HCT116 (cell line): ENCODE measurements at regions not wholly inside any gene's neighbourhood (a gene's known extent, or its start where the extent isn't known, plus 50 kb on each side); places are given as distances from the start of the nearest gene placed in this dataset.

ENCODE experiments used
- ATAC-seq: fragments of 200-7000 bp; cut with Tn5 transposase; 2 replicates; pipeline ENCODE4 v1.9.1; 2020; ENCODE audit warnings: mild to moderate bottlenecking, moderate library complexity
- BruUV-seq: library from RNA; stranded (reverse); fragments of 400-500 nt; replicated peaks from 2 replicates; lab custom pipeline; 2021; lab: Mats Ljungman, UMichigan
- CTCF ChIA-PET: fragments of 300-600 bp; sonication (Branson Sonifier 250); formaldehyde crosslinking; loops from one replicate; lab custom pipeline; 2021; ENCODE audit warnings: antibody characterized with exemption; lab: Charles Lee
- POLR2A ChIA-PET: fragments of 300-600, 350-600 bp; sonication (Branson Sonifier 250); formaldehyde crosslinking; loops from one replicate; lab custom pipeline; 2021; ENCODE audit warnings: antibody characterized with exemption; lab: Charles Lee
- RAD21 ChIA-PET, 2 experiments: fragments of 300-600 bp; sonication (Branson Sonifier 250); formaldehyde crosslinking; loops; one replicate each; lab custom pipeline; 2023; ENCODE audit warnings: low total read pairs in 2 of 2; ENCODE audit not compliant: uncharacterized antibody in 2 of 2, unreplicated experiment in 2 of 2, low non-redundant PET in 1 of 2; lab: Charles Lee
- DNase-seq: peaks from one replicate; pipeline ENCODE4 v3.0.0-alpha.2; 2010; ENCODE audit warnings: low read depth, low spot score
- H2AFZ ChIP-seq: fragments of 200-600 bp; shearing (Covaris generic), sonication (generic); 2 replicates; pipeline ENCODE4 v1.6.1; 2017; ENCODE audit warnings: low read depth, mixed run types, mixed read lengths, antibody characterized with exemption, low read length; ENCODE audit not compliant: poor library complexity, severe bottlenecking
- H3K27ac ChIP-seq: 2 replicates; pipeline ENCODE4 v1.5.1; 2012; ENCODE audit warnings: low read depth, low read length
- H3K27me3 ChIP-seq: fragments of 200-600 bp; sonication (generic); 2 replicates; pipeline ENCODE4 v1.6.1; 2016; ENCODE audit warnings: mixed run types, low read length, mixed read lengths; ENCODE audit not compliant: insufficient read depth
- H3K36me3 ChIP-seq, 2 experiments: fragments of 200-500 bp in 1 of 2; fragments of 200-600 bp in 1 of 2; sonication (Bioruptor generic) in 1 of 2; sonication (generic) in 1 of 2; 2 replicates each; pipeline versions ENCODE4 v1.5.1 to v1.6.1; 2014 to 2016; ENCODE audit warnings: low read length in 2 of 2, inconsistent platforms in 1 of 2, mixed read lengths in 1 of 2, mixed run types in 1 of 2; ENCODE audit not compliant: insufficient read depth in 2 of 2, control insufficient read depth in 1 of 2
- H3K4me1 ChIP-seq, 2 experiments: fragments of 200-600 bp in 1 of 2; sonication (generic) in 1 of 2; 2 replicates each; pipeline versions ENCODE4 v1.5.1 to v1.6.1; 2012 to 2017; ENCODE audit warnings: low read length in 2 of 2, inconsistent platforms in 1 of 2, mild to moderate bottlenecking in 1 of 2, mixed read lengths in 1 of 2, mixed run types in 1 of 2, moderate library complexity in 1 of 2; ENCODE audit not compliant: insufficient read depth in 2 of 2, control insufficient read depth in 1 of 2
- H3K4me2 ChIP-seq: fragments of 200-600 bp; sonication (generic); 2 replicates; pipeline ENCODE4 v1.6.1; 2017; ENCODE audit warnings: mixed run types, low read length, mixed read lengths
- H3K4me3 ChIP-seq, 2 experiments: fragments of 200-600 bp in 1 of 2; sonication (generic) in 1 of 2; replicated peaks in 1 of 2; 2 replicates each; pipeline ENCODE4 v1.5.1; 2011 to 2016; ENCODE audit warnings: low read length in 2 of 2, control low read depth in 1 of 2, low read depth in 1 of 2, mild to moderate bottlenecking in 1 of 2, mixed read lengths in 1 of 2, mixed run types in 1 of 2
- H3K79me2 ChIP-seq: fragments of 200-600 bp; sonication (generic); 2 replicates; pipeline ENCODE4 v1.6.1; 2017; ENCODE audit warnings: mild to moderate bottlenecking, mixed run types, low read length, moderate library complexity, mixed read lengths; ENCODE audit not compliant: insufficient read depth
- H3K9ac ChIP-seq: fragments of 200-600 bp; sonication (generic); 2 replicates; pipeline ENCODE4 v1.6.1; 2016; ENCODE audit warnings: low read length, mixed read lengths
- H3K9me2 ChIP-seq: fragments of 200-600 bp; sonication (generic), shearing (Covaris generic); 2 replicates; pipeline ENCODE4 v1.6.1; 2017; ENCODE audit warnings: mixed run types, mild to moderate bottlenecking, moderate library complexity; ENCODE audit not compliant: insufficient read depth
- H3K9me3 ChIP-seq, 2 experiments: fragments of 200-500 bp in 1 of 2; fragments of 200-600 bp in 1 of 2; sonication (Bioruptor generic) in 1 of 2; sonication (generic) in 1 of 2; 2 replicates each; pipeline ENCODE4 v1.6.1; 2014 to 2017; ENCODE audit warnings: low read length in 2 of 2, mixed read lengths in 2 of 2, inconsistent platforms in 1 of 2, low read depth in 1 of 2, mild to moderate bottlenecking in 1 of 2, mixed run types in 1 of 2, moderate library complexity in 1 of 2; ENCODE audit not compliant: control insufficient read depth in 1 of 2, insufficient read depth in 1 of 2
- H4K20me1 ChIP-seq: fragments of 200-600 bp; sonication (generic), shearing (Covaris generic); 2 replicates; pipeline ENCODE4 v1.6.1; 2017; ENCODE audit warnings: mixed run types, mild to moderate bottlenecking, moderate library complexity; ENCODE audit not compliant: insufficient read depth
- MAX ChIP-seq: IDR thresholded peaks from 2 replicates; pipeline ENCODE4 v1.6.1; 2012
- POLR2A ChIP-seq: IDR thresholded peaks from 2 replicates; pipeline ENCODE4 v1.7.0; 2011; ENCODE audit warnings: borderline replicate concordance; ENCODE audit not compliant: insufficient read depth, insufficient read length; ENCODE audit errors: extremely low read depth
- POLR2AphosphoS5 ChIP-seq: IDR thresholded peaks from 2 replicates; pipeline ENCODE4 v1.6.1; 2011; ENCODE audit warnings: mild to moderate bottlenecking, low read depth, low read length, moderate library complexity
- REST ChIP-seq: IDR thresholded peaks from 2 replicates; pipeline ENCODE4 v1.6.1; 2012; ENCODE audit warnings: low read depth
- SRF ChIP-seq: IDR thresholded peaks from 2 replicates; pipeline ENCODE4 v1.6.1; 2012; ENCODE audit warnings: low read depth
- TCF7L2 ChIP-seq: IDR thresholded peaks from 2 replicates; pipeline ENCODE4 v1.7.0; 2011; ENCODE audit warnings: borderline replicate concordance, inconsistent platforms; ENCODE audit not compliant: insufficient read depth, insufficient read length; ENCODE audit errors: extremely low read depth
- ZBTB33 ChIP-seq: IDR thresholded peaks from 2 replicates; pipeline ENCODE4 v1.6.1; 2011; ENCODE audit warnings: mild to moderate bottlenecking, low read length, moderate library complexity; ENCODE audit not compliant: insufficient replicate concordance; ENCODE audit errors: extremely low read depth
- ZFX ChIP-seq: fragments of 450-650 bp; IDR thresholded peaks from 2 replicates; pipeline ENCODE4 v1.6.1; 2017
- intact Hi-C: fragments of 100-400 bp; cut with micrococcal nuclease; formaldehyde crosslinking; loops from 2 replicates; pipeline ENCODE4 v1.10.0; 2022

GRCh38 chr4:113828702-113829101, 67.2 kb upstream of the CAMK2D start:
- H4K20me1 ChIP-seq, result no peaks in the 10 kb centered on the region
- H3K36me3 ChIP-seq, result no peaks in the 10 kb centered on the region
- ATAC-seq (no peak), DNase-seq (no peak)
- no peak overlapping the region for H2AFZ ChIP-seq
- no peaks in the 10 kb centered on the region for H3K79me2 ChIP-seq
- BruUV-seq, result no TSS peak
- intact Hi-C loops, result no loop called here
- H3K9me3 ChIP-seq, result no peaks in the 10 kb centered on the region
- ChIA-PET CTCF (no interaction called here), POLR2A (no interaction called here), RAD21 (no interaction called here)
- H3K27me3 ChIP-seq, result no peaks in the 10 kb centered on the region
- H3K9ac ChIP-seq, result no peak overlapping the region
- TF ChIP-seq MAX (no peak), REST (no peak), SRF (no peak), TCF7L2 (no peak), POLR2AphosphoS5 (no peak)
- H3K4me3 ChIP-seq, result no peak overlapping the region
- H3K27ac ChIP-seq, result no peak overlapping the region
- no peaks in the 10 kb centered on the region for H3K9me2 ChIP-seq
- H3K4me1 ChIP-seq, result no peaks in the 10 kb centered on the region
- no peak overlapping the region for H3K4me2 ChIP-seq

GRCh38 chr4:113827285-113827684, 65.7 kb upstream of the CAMK2D start:
- Histone ChIP-seq H3K27me3 (no peaks in the 10 kb centered on the region), H3K9ac (no peak overlapping the region), H4K20me1 (no peaks in the 10 kb centered on the region), H3K4me1 (no peaks in the 10 kb centered on the region), H3K36me3 (no peaks in the 10 kb centered on the region), H3K9me2 (no peaks in the 10 kb centered on the region), H3K27ac (no peak overlapping the region), H3K9me3 (no peaks in the 10 kb centered on the region), H3K4me2 (no peak overlapping the region), H3K4me3 (no peak overlapping the region), H3K79me2 (no peaks in the 10 kb centered on the region), H2AFZ (no peak overlapping the region)
- no peak for TF ChIP-seq ZFX
- TF ChIP-seq ZBTB33, result no peak
- TF ChIP-seq POLR2A, result no peak
- no peak for DNase-seq
- BruUV-seq, result no TSS peak
- ChIA-PET POLR2A (no interaction called here), RAD21 (interaction anchor here in 1 of 2 experiments (0.6 kb wide), 1 partner anchor 1020 kb away, joined by 7 read pairs; no protein-coding TSS in a partner anchor), CTCF (no interaction called here)
- intact Hi-C loops, result no loop called here
- no peak for ATAC-seq
